T1000 (cell line): ENCODE measurements at regions not wholly inside any gene's neighbourhood (a gene's known extent, or its start where the extent isn't known, plus 50 kb on each side); places are given as distances from the start of the nearest gene placed in this dataset.
"Not testable (repeated sequence)": the region's sequence is repeated elsewhere in the genome, so short reads cannot be mapped to it uniquely, and the experiment has no call there.

Experiments used
- DNase-seq: peaks from one replicate; lab custom pipeline; 2025; ENCODE audit warnings: mixed read lengths; lab: John Stamatoyannopoulos, UW

DNA sequence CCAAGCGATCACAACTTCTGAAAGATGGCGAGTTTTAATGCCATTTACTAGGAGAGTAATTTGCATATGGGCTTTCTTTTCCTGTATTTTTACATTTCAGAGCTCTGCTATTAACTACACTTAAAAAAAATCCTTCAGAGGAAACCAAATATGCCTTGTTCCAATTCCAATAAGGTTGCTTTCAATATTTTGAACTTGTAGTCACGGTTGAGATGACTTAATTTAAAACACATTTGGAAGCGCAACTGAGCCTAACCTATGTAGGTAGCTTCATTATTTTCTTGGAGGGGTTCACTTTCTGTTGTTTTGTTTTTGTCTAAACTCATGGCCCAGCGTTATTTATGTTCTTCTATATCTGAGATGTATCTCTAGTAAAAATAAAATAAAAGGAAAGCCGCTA is 93.4 kb downstream of the BLID start:
- DNase-seq: no peak

DNA sequence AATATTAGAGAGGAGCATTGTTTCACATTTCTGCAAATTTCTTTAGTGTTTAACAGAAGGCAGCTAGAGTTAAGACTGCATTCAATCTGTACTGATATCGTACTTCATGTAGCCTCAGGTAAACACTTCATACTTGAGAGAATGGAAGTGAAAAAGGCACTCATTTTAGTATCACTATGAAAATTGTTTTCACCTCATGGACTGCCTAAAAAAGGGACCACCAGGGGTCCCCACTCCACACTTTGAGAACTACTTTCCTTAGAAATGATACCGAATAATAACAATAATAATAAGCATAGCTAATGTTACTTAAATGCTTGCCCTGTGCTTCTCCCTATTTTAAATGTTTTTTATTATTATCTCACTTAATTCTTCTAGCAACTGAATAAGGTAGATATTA is 95.1 kb downstream of the BLID start:
- no peak for DNase-seq

DNA sequence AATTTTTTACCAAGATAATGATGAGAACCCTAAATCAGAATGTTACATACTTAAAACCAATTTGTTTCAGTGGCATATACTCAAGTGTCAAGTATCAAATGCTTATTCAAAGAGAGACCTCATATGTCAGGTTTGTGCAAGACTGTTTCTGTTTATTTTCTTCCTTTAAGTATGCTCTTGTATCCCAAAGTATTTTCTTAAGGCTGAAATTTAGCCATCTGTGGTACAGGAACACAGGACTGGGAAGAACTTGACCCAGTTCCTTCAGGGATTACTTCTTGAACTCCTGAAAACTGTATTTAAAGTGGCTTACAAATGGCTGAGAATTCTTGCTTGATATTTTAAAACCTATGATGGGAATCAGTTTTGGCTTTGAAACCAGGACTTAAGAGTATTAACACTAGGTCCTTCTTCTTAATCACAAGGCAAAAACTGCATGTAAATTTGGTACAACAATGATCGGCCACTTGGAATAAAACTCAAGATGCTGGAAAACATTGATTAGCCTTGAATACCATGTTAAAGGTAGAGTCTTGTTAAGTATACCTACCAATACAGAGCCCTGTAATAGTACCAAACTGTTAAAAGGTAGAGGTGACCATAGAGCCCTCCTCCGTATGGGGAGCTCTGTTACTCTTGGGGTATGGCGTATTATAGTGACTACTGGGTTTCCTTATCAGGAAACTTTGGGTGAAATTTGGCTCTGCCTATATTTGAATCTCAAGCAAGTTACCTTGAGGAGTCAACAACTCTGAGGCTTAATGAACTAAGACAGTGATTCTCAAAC is 95.9 kb downstream of the BLID start:
- no peak for DNase-seq

DNA sequence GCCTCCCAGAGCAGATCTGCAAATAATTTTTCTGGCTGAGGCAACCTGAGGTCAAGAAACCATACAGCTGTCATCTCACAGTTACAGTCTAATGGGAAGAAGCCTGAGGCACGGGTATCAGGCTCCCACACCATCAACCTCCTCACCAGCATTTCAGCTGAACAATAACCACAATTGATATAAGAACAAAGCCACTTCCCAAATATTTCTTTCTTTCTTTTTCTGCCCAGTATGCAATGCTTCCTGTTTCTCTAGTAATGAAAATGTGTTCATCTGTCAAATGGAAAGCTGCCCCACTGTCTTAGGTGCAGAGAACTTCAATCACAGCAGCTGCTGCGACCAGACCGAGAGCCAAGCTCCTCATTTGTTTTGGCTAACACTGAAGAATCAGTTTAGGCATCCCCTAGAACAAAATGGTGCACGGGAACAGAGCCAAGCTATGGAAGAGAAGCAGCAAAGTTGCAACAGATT is 108.4 kb downstream of the BLID start:
- no peak for DNase-seq

DNA sequence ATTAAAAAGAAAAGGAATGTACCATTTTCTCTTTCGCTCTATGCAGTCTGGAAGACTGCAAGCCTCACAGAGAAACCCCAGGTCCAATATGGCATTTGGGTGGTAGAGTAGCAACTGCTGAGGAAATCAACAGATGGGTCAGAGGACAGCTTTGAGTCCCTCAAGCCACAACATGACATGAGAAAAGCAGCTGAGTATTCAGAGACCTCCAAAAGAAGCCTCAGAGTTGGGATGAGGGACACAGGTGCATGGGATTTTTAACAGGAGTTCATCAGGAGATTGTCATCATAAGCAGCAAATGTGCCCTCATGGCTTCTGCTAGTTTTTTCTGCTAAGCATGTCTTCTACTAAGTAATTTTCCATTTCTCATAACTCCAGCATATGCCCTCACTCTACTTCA is 111.6 kb downstream of the BLID start:
- no peak for DNase-seq

DNA sequence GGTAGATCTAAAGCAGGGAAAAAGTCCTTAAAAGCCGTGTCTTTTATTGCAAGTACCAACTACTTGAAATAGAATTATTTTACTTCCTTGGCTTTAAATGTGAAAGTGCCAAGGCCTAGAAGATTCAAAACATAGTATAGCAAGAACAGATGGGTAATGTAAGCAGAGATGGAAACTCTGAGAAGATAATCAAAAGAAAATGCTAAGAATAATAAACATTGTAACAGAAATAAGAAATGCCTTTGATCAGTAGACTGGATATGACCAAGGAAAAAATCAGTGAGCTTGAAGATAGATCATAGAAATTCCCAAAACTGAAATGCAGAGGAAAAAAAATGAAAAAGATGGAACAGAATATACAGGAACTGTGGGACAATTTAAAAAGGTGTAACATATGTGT is 113.1 kb downstream of the BLID start:
- DNase-seq: no peak

DNA sequence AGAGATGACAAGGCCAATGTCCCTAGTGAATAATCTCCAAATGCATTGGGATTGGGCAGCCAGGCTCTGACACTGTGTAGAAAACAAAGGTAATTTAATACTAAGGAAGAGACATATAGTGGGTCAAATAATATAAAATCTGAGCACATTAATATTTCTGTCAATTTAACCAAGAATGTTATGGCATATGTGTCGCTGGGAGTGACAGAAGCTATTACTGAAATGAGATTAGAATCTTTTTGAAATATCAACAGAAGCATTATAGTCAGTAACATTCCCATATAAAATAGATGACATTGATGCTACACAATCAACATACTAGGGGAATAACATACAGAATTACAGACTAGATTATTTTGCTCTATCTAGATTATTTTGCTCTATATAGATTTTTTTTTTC is 114.0 kb downstream of the BLID start:
- no peak for DNase-seq

DNA sequence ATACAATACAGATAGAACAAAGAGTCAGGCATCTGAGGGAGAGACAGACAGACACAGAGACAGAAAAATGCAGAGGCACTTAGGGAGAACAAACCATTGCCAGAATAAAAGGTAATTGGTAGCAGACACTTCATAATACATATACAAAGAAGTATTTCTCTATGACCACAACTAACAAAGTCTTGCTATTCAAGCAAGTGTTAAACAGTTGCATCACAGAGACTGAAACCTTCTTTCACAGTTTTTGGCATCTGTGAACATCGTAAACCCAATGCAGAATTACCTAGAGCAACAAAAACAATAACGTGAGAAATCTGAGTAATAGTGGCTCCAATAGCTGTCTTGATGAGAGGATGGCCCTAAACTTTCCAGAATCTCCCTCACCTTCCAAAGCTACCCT is 116.4 kb downstream of the BLID start:
- DNase-seq: no peak

DNA sequence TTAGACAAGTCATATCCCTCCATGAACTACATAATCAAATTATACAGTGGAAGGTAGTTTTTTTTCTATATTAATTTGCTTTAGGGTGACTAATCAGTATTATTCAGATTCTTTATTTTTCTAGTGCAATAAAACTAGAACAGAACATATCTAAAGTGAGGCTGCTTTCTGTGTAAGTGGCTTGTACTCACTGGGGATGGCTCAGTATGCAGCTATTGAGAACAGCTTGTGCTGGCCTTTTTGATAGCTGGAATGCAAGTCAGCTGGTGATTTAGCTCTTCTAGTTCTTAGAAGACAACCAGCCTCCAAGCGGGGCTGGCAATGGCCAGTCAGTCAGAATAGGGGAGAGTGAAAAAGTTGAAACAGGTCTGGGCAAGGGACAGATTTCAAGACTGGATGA is 119.4 kb downstream of the BLID start:
- no peak for DNase-seq

DNA sequence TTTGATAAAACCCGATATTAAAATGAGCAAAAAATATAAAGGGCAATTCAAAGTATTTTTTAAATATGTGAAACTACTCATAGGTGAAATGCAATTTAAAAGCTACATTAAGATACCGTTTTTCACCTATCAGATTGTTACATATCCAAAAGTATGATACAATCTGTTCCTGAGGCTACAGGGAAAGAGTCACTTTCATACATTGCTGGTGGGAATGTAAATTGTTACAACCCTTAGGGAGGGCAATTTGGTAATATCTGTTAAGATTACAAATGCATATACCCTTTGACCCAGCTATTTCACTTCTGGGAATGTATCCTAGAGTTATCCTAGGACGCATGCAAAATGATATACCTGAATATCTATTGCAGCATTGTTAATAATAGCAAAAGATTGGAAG is 132.1 kb downstream of the BLID start:
- no peak for DNase-seq

DNA sequence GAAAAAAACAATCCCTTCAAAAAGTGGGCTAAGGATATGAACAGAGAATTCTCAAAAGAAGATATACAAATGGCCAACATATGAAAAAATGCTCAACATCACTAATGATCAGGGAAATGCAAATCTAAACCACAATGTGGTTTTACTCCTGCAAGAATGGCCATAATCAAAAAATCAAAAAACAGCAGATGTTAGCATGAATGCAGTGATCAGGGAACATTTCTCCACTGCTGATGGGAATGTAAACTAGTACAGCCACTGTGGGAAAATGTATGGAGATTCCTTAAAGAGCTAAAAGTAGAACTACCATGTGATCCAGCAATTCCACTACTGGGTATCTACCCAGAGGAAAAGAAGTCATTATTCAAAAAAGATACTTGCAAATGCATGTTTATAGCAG is 138.1 kb downstream of the BLID start:
- DNase-seq: not testable (repeated sequence)

DNA sequence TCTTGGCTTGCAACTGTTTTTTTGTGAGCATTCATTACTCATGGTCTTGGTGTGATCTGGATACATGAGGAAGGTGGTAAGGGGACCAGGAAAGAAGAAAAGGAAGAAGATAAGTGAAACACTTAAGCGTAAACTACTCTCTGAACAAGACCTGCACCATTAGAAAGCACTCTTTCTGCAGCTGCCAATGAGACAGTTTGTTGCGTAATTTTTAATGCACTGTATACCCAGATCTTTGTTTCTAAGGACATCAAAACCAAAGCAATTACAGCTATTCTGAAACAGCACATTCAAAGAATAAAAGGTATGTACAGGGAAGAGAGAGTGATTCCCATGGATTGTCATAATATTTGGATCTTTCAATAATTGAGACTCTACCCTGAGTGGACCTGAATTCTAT is 147.4 kb downstream of the BLID start:
- no peak for DNase-seq

DNA sequence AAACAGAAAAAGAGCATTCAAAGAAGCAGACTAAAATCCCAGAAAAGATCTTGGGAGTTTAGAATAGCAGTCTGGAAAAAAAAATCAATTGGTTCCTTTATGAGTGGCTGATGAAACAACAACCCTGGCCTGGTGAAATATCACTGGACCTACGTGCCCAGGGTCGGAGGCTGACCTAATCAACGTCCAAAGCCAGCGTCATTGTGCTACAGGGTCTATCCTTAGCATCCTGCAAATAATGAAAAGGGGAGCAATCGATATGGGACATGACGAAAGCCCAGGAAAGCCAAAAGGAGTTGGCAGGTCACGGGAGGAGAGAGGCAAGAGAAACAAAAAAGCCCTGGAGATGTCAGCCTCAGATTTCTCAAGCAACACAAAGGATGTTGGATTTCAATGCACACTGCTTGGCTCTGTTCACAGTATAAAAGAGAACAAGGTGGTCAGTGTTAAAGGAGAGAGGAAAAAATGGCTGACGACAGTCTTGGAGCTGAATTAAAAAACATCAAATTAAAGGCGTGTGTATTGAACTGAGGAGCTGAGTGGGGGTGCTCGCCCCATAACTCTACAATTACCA is 148.8 kb downstream of the BLID start:
- no peak for DNase-seq

DNA sequence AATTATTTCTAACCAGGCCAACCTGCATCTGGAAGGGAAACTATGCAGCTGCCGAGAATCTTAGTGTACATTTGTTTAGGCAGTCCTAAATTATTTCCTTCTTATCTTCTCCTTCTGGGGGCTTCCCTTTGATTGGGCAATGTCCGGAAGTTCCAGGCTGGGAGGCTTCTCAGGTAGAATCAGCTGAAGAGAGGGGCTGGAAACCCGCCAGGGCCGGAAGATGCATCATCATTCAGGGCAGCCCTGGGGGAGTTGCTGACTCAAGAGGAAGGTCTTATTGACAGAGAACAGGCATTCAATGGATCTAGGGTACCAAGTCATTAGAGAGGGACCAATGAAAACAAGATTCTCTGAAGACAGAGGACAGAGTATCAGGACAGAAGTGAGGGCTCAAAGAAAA is 150.7 kb downstream of the BLID start:
- DNase-seq: peak; percentile 15

DNA sequence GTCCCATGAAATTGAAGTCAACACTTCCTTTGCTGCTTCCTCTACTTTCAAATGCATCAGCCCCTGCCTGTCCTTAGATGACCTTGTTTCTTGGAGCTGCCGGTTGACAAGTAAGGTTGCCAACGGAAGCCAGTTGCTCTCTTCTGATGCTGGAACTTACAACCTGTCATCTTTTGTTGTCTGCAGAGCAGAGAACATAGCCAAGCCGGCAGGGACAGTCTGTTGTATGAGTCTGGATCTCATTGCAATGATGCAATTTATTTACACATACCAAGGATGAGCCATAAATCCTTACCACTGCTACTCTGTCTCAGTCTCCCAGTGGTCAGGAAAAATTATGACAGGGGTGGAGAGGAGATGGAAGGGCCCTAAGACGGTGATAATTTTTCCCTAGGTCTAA is 151.4 kb downstream of the BLID start:
- DNase-seq: no peak

DNA sequence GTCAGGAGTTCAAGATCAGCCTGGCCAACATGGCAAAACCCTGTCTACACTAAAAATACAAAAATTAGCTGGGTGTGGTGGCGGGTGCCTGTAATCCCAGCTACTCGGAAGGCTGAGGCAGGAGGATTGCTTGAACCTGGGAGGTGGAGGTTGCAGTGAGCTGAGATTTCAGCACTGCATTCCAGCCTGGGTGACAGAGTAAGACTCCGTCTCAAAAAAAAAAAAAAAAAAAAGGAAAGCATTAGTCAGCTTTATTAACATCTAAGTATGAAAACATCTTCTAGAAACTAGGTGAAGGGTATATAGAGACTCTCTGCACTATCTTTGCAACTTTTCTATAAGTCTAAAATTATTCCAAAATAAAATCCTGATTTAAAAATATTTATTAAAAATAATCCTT is 152.2 kb downstream of the BLID start:
- DNase-seq: not testable (repeated sequence)

DNA sequence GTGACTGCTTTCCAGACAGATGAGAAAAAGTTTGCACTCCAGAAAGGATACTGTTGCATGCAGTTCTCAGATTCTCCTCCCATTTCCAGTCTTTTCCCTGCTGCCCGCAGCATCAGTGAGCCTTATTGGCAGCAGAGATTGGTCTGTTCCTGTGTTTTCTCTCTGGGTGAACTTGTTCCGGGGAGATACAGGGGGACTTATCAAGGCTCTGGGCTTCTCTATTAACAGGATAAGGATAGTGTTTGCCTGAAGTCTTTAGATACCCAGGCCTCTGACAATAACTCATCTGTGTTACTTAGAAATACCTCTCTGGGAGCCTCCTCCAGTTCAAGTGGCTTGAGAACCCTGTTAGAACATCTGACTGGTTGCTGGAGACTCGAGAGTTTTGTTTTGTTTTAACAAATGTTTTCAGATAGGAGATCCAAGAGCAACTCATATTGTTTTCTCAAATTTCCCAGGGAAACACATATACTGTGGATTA is 154.7 kb downstream of the BLID start:
- no peak for DNase-seq

DNA sequence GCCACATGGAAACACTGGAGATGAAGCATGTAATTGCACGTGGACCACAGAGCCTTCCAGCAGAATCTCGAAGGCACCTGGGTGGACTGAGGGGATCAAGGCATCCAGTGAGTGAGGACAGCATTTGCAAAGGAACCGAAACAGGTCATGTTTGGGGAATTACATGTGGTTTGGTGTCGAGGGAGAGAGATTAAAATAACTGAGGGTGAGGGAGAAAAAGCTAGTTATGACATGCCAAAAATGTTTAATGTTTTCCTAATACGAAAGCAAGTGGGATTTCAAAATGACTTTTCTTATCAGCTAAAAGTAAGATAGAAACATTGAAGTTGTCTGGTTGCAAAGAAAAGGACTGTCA is 157.1 kb downstream of the BLID start:
- no peak for DNase-seq

DNA sequence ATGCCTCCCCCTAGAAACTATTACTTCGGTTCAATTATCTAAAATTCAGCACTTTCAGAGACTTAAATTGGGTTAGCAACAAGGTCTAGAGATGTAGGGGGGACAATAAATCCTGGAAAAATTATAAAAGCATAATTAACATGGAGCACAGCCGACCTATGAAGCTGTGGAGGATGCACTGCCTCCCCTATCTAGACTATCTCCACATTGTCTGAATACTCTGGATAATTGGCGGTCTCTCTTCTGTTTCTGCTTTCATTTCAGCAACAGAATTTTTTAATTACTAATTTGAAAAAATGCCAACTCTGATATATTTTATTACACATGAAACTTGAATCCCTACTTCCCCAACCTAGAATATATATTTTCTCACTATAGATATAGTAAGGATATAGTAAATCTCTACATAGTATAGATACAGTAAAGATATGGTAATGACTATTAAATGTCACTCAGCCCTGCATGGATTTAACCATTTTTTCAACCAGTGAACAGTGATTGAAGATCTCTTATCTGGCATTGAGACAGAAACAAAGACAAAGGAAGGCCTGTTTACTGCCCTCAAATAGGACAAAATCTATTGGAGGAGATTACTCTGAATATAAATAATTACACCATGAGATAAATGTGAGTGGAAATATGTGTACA is 157.6 kb downstream of the BLID start:
- DNase-seq: no peak

DNA sequence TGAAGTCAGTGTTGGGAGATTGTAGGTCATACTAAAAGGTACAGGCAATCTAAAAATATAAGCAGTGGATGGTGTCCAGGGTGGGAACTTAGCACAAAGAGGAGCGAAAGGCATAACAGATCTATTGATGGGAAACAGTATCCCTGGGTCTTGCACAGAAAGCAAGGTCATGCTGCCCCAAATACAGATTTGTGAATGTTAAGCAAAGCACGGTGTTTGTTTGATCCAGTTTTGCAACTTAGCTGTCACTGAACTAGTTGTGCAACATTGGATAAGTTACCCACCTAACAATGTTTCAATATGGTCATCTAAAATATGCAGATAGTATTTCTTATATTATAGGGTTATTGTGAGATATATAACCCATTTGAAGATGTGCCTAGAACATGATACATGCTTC is 162.9 kb downstream of the BLID start:
- DNase-seq: no peak

DNA sequence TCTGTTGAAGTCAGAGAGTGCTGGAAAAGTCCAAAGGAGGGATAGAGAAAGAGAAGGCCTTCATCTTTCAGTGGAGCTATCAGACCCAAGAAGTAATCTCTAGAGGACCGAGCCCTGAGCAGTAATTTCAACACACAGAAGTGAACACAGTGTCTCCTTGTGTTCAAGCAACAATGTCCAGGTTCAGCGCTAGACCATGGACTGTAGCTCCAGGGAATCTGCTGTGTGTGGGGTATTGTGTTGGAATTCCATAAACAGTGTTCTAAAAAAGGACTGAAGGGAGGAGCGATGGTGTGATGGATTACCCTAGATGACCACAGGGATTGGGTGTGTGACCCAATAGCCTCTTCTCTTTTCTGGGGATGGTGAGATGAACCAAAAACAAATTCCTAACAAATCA is 165.9 kb downstream of the BLID start:
- DNase-seq: no peak

DNA sequence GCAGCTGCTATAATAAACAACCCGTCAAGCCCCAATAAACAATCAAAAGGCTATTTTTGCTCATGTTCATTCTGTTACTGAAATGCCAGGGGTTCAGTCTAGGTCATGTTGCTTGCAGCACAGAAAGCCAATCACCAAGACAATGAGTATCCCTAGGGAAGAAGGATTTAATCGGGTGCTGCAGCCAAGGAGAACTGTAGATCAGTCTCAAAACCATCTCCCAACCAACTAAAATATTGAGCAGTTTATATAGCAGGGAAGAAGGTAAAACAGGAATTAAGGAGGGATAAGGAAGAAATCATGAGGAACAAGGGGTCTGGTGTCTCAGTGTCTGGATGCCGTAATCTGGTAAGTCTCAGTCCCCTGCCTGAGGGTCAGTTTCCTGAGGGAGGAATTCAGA is 169.5 kb downstream of the BLID start:
- no peak for DNase-seq

DNA sequence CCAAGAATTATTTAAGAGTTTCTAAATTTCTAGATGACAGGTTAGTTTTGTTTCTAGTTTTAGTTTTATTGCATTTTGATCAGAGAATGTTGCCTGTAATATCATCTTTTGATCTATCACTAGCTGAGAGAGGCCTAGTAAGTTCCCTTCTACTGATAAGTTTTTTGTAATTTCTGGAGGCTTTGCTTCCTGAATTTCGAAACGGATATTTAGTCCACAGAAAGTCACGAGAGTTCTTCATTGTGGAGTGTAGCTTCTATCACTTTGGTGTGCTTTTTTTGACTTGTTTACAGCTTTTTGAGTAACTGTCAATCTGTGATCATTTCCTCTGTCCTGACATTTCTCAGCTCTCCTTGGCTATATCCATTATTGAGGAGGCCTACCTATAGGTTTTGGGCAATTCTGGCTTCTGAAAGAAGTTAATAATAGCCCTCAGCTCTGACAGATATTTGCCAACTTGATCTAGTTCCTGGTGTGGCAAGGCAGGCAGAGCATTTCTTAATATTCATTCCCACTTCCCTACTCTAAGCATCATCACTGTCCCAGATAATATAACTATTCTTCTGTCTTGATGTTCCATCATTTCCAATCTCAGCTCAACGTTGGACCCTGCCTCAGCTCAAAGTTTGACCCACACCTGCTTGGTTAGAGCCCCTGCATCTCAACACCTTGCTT is 171.3 kb downstream of the BLID start:
- no peak for DNase-seq
